ENCODE measurements at regions not wholly inside any gene's neighbourhood (a gene's known extent, or its start where the extent isn't known, plus 50 kb on each side); places are given as distances from the start of the nearest gene placed in this dataset.

DNA sequence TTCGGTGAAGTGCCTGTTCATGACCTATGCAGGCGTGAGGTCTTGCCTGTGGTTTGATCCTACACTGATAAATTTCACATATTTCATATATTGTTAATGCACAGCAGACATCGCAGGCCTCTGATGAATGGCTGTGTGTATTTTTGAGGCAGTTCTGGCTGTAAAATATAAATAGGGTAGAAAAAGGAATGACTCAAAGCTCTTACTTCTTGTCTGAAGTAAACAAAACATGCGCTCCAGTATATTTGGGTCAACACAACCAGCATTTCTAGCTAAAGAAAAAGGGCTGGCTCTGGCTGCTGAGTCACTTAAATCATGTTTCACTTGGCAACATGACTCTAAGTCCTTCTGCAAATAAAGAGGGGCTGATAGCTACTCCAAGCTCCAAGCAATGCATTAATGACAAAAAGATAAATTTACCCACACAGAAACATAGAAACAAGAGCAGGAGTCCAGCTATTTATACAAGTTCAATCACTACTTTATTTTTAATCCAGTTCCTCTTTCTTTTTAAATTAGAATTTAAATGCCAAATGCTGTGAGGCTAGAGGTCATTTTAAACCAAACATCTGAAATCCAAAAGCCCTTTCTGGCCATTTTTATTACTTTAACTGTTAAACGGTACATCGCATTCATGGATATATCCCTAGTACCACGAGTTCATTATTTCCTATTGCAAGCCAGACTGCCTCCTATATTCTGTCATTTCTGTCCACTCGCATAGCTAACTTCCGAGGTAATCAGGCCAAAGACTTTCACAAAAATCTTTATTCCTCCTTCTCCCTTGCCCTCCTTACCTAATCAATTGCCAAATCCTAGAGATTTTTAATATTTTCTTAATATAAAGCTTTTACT lies 54.3 kb upstream of the TMCC3 start:
- peaks cover 0 to 8% (median 0%) of the 10 kb centered on the region in 3 donors for H3K4me1 ChIP-seq (ENCODE audit: control insufficient read depth in 3 of 3, insufficient read depth in 2 of 3, low read depth in 1 of 3, low read length in 2 of 3)
- no peak overlapping the region for H3K27ac ChIP-seq (ENCODE audit: low read depth in 1 of 3, low read length in 2 of 3)
- 55 to 74% (median 72%) methylated on average over 9 of the region's 9 CpGs for WGBS, 3 donors
- DNase-seq (peak; percentile 6 to 36), FAIRE-seq (no peak)
- H3K4me3 ChIP-seq (ENCODE audit: low read depth in 1 of 3, low read length in 3 of 3), result no peak overlapping the region
- no peaks in the 10 kb centered on the region for H3K36me3 ChIP-seq (ENCODE audit: control insufficient read depth in 3 of 3, insufficient read depth in 2 of 3, low read depth in 1 of 3, low read length in 3 of 3)
- H3K27me3 ChIP-seq (ENCODE audit: control insufficient read depth in 3 of 3, insufficient read depth in 3 of 3, low read length in 3 of 3), result no peaks in the 10 kb centered on the region
- no peaks in the 10 kb centered on the region for H3K9me3 ChIP-seq (ENCODE audit: control insufficient read depth in 2 of 2, insufficient read depth in 1 of 2, low read depth in 1 of 2, low read length in 1 of 2)

DNA sequence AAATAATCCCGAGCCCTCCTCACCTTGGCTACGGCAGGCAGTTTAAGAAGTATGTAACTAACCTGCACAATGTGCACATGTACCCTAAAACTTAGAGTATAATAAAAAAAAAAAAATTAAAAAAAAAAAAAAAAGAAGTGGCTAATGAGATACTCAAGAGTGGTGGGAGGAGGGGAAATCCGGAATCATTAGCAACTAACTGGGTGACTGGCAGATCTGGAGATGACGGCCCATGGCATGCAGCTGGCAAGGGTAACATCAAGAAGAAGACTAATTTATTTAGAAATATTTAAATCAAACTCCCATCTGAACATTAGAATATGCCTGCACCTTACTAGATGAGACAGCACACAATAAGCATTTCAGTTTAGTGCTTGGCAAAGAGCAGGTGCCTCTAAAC lies 52.3 kb upstream of the TMCC3 start:
- Histone ChIP-seq H3K36me3 (ENCODE audit: control insufficient read depth in 3 of 3, insufficient read depth in 2 of 3, low read depth in 1 of 3, low read length in 3 of 3) (no peaks in the 10 kb centered on the region), H3K4me1 (ENCODE audit: control insufficient read depth in 3 of 3, insufficient read depth in 2 of 3, low read depth in 1 of 3, low read length in 2 of 3) (peaks cover 0 to 8% (median 0%) of the 10 kb centered on the region in 3 donors), H3K27ac (ENCODE audit: low read depth in 1 of 3, low read length in 2 of 3) (no peak overlapping the region), H3K27me3 (ENCODE audit: control insufficient read depth in 3 of 3, insufficient read depth in 3 of 3, low read length in 3 of 3) (no peaks in the 10 kb centered on the region), H3K9me3 (ENCODE audit: control insufficient read depth in 2 of 2, insufficient read depth in 1 of 2, low read depth in 1 of 2, low read length in 1 of 2) (no peaks in the 10 kb centered on the region), H3K4me3 (ENCODE audit: low read depth in 1 of 3, low read length in 3 of 3) (no peak overlapping the region)
- FAIRE-seq (no peak), DNase-seq (no peak)
- 84 to 94% (median 84%) methylated on average over 4 of the region's 4 CpGs for WGBS, 3 donors

DNA sequence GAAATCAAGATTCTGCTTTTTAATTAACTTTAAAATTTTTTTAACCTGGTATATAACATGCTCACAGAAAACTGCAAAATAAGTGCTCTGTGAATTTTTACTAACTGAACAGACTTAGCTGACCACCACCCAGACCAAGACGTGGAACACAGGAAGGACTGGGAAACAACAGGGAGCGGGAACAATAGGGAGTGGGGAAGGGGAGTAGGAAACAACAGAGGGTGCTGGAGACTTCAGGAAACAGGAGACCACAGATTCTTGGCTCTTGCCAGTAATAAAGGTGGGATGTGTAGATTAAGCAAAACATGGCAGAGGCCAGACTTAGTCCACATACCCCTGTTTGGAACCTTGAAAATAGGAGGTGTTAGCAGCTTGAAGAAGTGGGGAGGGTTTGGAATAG lies 51.4 kb upstream of the TMCC3 start:
- DNase-seq (no peak), FAIRE-seq (no peak)
- no peaks in the 10 kb centered on the region for H3K9me3 ChIP-seq (ENCODE audit: control insufficient read depth in 2 of 2, insufficient read depth in 1 of 2, low read depth in 1 of 2, low read length in 1 of 2)
- no peak overlapping the region for H3K27ac ChIP-seq (ENCODE audit: low read depth in 1 of 3, low read length in 2 of 3)
- 62 to 94% (median 82%) methylated on average over 2 of the region's 2 CpGs for WGBS, 3 donors
- H3K4me3 ChIP-seq (ENCODE audit: low read depth in 1 of 3, low read length in 3 of 3), result no peak overlapping the region
- H3K27me3 ChIP-seq (ENCODE audit: control insufficient read depth in 3 of 3, insufficient read depth in 3 of 3, low read length in 3 of 3), result no peaks in the 10 kb centered on the region
- H3K36me3 ChIP-seq (ENCODE audit: control insufficient read depth in 3 of 3, insufficient read depth in 2 of 3, low read depth in 1 of 3, low read length in 3 of 3), result no peaks in the 10 kb centered on the region
- H3K4me1 ChIP-seq (ENCODE audit: control insufficient read depth in 3 of 3, insufficient read depth in 2 of 3, low read depth in 1 of 3, low read length in 2 of 3), result peaks cover 0 to 8% (median 0%) of the 10 kb centered on the region in 3 donors

DNA sequence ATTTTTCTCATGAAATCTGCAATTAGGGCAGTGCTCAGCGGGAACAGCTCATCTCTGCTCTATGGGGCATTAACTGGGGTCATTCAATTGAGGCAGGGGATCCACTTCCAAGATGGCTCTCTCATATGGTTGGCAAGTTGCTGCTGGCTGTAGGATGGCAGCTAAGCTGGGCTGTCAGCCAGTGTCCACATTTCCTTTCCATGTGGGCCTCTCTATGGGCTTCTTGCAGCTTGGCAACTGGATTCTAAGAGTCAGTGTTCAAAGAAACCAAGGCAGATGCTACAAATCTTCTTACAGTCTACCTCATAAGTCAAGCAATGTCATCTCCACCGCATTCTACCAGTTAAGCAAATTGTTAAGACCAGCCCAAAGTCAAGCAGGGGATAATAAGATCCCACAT lies 50.3 kb upstream of the TMCC3 start:
- Histone ChIP-seq H3K27me3 (ENCODE audit: control insufficient read depth in 3 of 3, insufficient read depth in 3 of 3, low read length in 3 of 3) (no peaks in the 10 kb centered on the region), H3K27ac (ENCODE audit: low read depth in 1 of 3, low read length in 2 of 3) (no peak overlapping the region), H3K4me1 (ENCODE audit: control insufficient read depth in 3 of 3, insufficient read depth in 2 of 3, low read depth in 1 of 3, low read length in 2 of 3) (peaks cover 0 to 4% (median 0%) of the 10 kb centered on the region in 3 donors), H3K9me3 (ENCODE audit: control insufficient read depth in 2 of 2, insufficient read depth in 1 of 2, low read depth in 1 of 2, low read length in 1 of 2) (no peaks in the 10 kb centered on the region), H3K36me3 (ENCODE audit: control insufficient read depth in 3 of 3, insufficient read depth in 2 of 3, low read depth in 1 of 3, low read length in 3 of 3) (no peaks in the 10 kb centered on the region), H3K4me3 (ENCODE audit: low read depth in 1 of 3, low read length in 3 of 3) (no peak overlapping the region)
- no peak for DNase-seq
- FAIRE-seq, result no peak
- 68 to 87% (median 69%) methylated on average over 2 of the region's 2 CpGs for WGBS, 3 donors

All from small intestine (tissue), 7 donors.